Body of pancreas (tissue), 4 donors: ENCODE measurements at regions not wholly inside any gene's neighbourhood (a gene's known extent, or its start where the extent isn't known, plus 50 kb on each side); places are given as distances from the start of the nearest gene placed in this dataset.

Experiments used
- CTCF ChIP-seq, 7 experiments: fragments of 450-650 bp in 4 of 7; fragments of 200-600 bp in 3 of 7; sonication (generic) in 3 of 7; IDR thresholded peaks; one replicate each; pipeline ENCODE4 v1.5.1; 2016 to 2019; ENCODE audit warnings: antibody characterized with exemption in 7 of 7
- POLR2A ChIP-seq, 3 donors: fragments of 450-650 bp; IDR thresholded peaks; one replicate each; pipeline ENCODE4 v1.6.1; 2016; ENCODE audit warnings: antibody characterized with exemption in 3 of 3, mild to moderate bottlenecking in 2 of 3

GRCh38 chr5:26434688-26435087 is 603.7 kb downstream of the CDH9 start:
- TF ChIP-seq CTCF (IDR thresholded peaks at IDR 0.05) (no peak), POLR2A (IDR thresholded peaks at IDR 0.05) (no peak)
